H9 (cell line): ENCODE measurements at regions not wholly inside any gene's neighbourhood (a gene's known extent, or its start where the extent isn't known, plus 50 kb on each side); places are given as distances from the start of the nearest gene placed in this dataset.

Experiments
- DNase-seq: peaks from one replicate; pipeline ENCODE4 v3.0.0-alpha.2; 2017
- H2AFZ ChIP-seq: one replicate; pipeline ENCODE4 v1.6.1; 2013; ENCODE audit warnings: mild to moderate bottlenecking, low read length, control low read depth, moderate library complexity
- H2AK5ac ChIP-seq: 2 replicates; pipeline ENCODE4 v1.6.1; 2013; ENCODE audit warnings: low read length, control low read depth, mixed read lengths; ENCODE audit not compliant: insufficient read length
- H2BK120ac ChIP-seq: one replicate; pipeline ENCODE4 v1.6.1; 2013; ENCODE audit warnings: low read depth, mild to moderate bottlenecking, low read length, control low read depth, inconsistent platforms; ENCODE audit not compliant: poor library complexity, severe bottlenecking
- H2BK12ac ChIP-seq: 2 replicates; pipeline ENCODE4 v1.6.1; 2013; ENCODE audit warnings: low read length, control low read depth, mixed read lengths, low read depth; ENCODE audit not compliant: insufficient read length
- H2BK15ac ChIP-seq: 2 replicates; pipeline ENCODE4 v1.6.1; 2013; ENCODE audit warnings: low read depth, low read length, control low read depth
- H2BK20ac ChIP-seq: one replicate; pipeline ENCODE4 v1.6.1; 2013; ENCODE audit warnings: low read depth, mild to moderate bottlenecking, low read length, control low read depth, inconsistent platforms; ENCODE audit not compliant: poor library complexity, severe bottlenecking
- H2BK5ac ChIP-seq: 2 replicates; pipeline ENCODE4 v1.6.1; 2013; ENCODE audit warnings: low read length, control low read depth, mixed read lengths; ENCODE audit not compliant: insufficient read length
- H3K14ac ChIP-seq: 2 replicates; pipeline ENCODE4 v1.6.1; 2013; ENCODE audit warnings: low read length, control low read depth; ENCODE audit not compliant: insufficient read depth
- H3K18ac ChIP-seq: 2 replicates; pipeline ENCODE4 v1.6.1; 2013; ENCODE audit warnings: low read depth, mild to moderate bottlenecking, mixed read lengths, low read length, control low read depth; ENCODE audit not compliant: insufficient read length
- H3K23ac ChIP-seq: 2 replicates; pipeline ENCODE4 v1.6.1; 2013; ENCODE audit warnings: low read length, control low read depth, mixed read lengths, low read depth; ENCODE audit not compliant: insufficient read length
- H3K23me2 ChIP-seq: 2 replicates; pipeline ENCODE4 v1.6.1; 2013; ENCODE audit warnings: low read depth, mild to moderate bottlenecking, mixed read lengths, low read length, control low read depth; ENCODE audit not compliant: insufficient read length, poor library complexity, severe bottlenecking
- H3K27ac ChIP-seq: 2 replicates; pipeline ENCODE4 v1.5.1; 2013; ENCODE audit warnings: low read length, control low read depth, mixed read lengths, low read depth; ENCODE audit not compliant: insufficient read length
- H3K27me3 ChIP-seq: 2 replicates; pipeline ENCODE4 v1.6.1; 2013; ENCODE audit warnings: low read length, control low read depth, inconsistent platforms; ENCODE audit not compliant: insufficient read depth
- H3K4ac ChIP-seq: 2 replicates; pipeline ENCODE4 v1.6.1; 2013; ENCODE audit warnings: low read depth, mild to moderate bottlenecking, control low read depth, inconsistent platforms, low read length, moderate library complexity
- H3K4me1 ChIP-seq: 2 replicates; pipeline ENCODE4 v1.6.1; 2013; ENCODE audit warnings: low read length, control low read depth, inconsistent platforms; ENCODE audit not compliant: insufficient read depth
- H3K4me2 ChIP-seq: 2 replicates; pipeline ENCODE4 v1.6.1; 2013; ENCODE audit warnings: low read length, control low read depth, mixed read lengths; ENCODE audit not compliant: insufficient read length, insufficient read depth
- H3K56ac ChIP-seq: 2 replicates; pipeline ENCODE4 v1.6.1; 2013; ENCODE audit warnings: low read depth, mild to moderate bottlenecking, mixed read lengths, low read length, control low read depth; ENCODE audit not compliant: insufficient read length
- H3K79me1 ChIP-seq: 2 replicates; pipeline ENCODE4 v1.6.1; 2013; ENCODE audit warnings: low read depth, mild to moderate bottlenecking, moderate library complexity, low read length, control low read depth, inconsistent platforms; ENCODE audit not compliant: insufficient read depth, poor library complexity, severe bottlenecking
- H3K79me2 ChIP-seq: 2 replicates; pipeline ENCODE4 v1.6.1; 2013; ENCODE audit warnings: low read length, control low read depth, inconsistent platforms; ENCODE audit not compliant: insufficient read depth
- H3K9ac ChIP-seq: 2 replicates; pipeline ENCODE4 v1.6.1; 2013; ENCODE audit warnings: low read length, control low read depth, mixed read lengths; ENCODE audit not compliant: insufficient read length; ENCODE audit errors: extremely low read depth
- H3K9me3 ChIP-seq: one replicate; pipeline ENCODE4 v1.6.1; 2013; ENCODE audit warnings: low read depth, low read length, inconsistent platforms; ENCODE audit not compliant: control insufficient read depth
- H3T11ph ChIP-seq: one replicate; pipeline ENCODE4 v1.6.1; 2013; ENCODE audit warnings: mild to moderate bottlenecking, low read length, control low read depth, inconsistent platforms
- H4K20me1 ChIP-seq: one replicate; pipeline ENCODE4 v1.6.1; 2013; ENCODE audit not compliant: control insufficient read depth, insufficient read length, insufficient read depth
- H4K5ac ChIP-seq: 2 replicates; pipeline ENCODE4 v1.6.1; 2013; ENCODE audit warnings: low read depth, mild to moderate bottlenecking, mixed read lengths, low read length, control low read depth; ENCODE audit not compliant: insufficient read length
- H4K8ac ChIP-seq: replicated peaks from 2 replicates; pipeline ENCODE4 v1.6.1; 2013; ENCODE audit warnings: low read length, control low read depth, mixed read lengths, low read depth; ENCODE audit not compliant: insufficient read length
- H4K91ac ChIP-seq: 2 replicates; pipeline ENCODE4 v1.6.1; 2013; ENCODE audit warnings: low read depth, mild to moderate bottlenecking, moderate library complexity, mixed read lengths, low read length, control low read depth; ENCODE audit not compliant: insufficient read length
- H3K27ac Mint-ChIP-seq, 3 experiments: 2 replicates in 2 of 3; 3 replicates in 1 of 3; pipeline ENCODE4 v1.8.0; 2020 to 2021; ENCODE audit warnings: mixed read lengths in 3 of 3, mild to moderate bottlenecking in 1 of 3, moderate library complexity in 1 of 3
- H3K27me3 Mint-ChIP-seq: 2 replicates; pipeline ENCODE4 v1.8.0; 2021; ENCODE audit warnings: low read depth, mild to moderate bottlenecking, moderate library complexity, mixed read lengths
- H3K36me3 Mint-ChIP-seq, 3 experiments: 2 replicates in 2 of 3; 3 replicates in 1 of 3; pipeline ENCODE4 v1.8.0; 2020 to 2021; ENCODE audit warnings: low read depth in 3 of 3, mixed read lengths in 3 of 3; ENCODE audit not compliant: insufficient read depth in 1 of 3
- H3K4me1 Mint-ChIP-seq, 2 experiments: 2 replicates each; pipeline ENCODE4 v1.8.0; 2020; ENCODE audit warnings: mixed read lengths in 2 of 2
- H3K4me3 Mint-ChIP-seq, 2 experiments: 2 replicates in 1 of 2; 3 replicates in 1 of 2; pipeline ENCODE4 v1.8.0; 2020 to 2021; ENCODE audit warnings: mild to moderate bottlenecking in 2 of 2, mixed read lengths in 2 of 2, moderate library complexity in 1 of 2
- H3K9me3 Mint-ChIP-seq, 2 experiments: 2 replicates in 1 of 2; 3 replicates in 1 of 2; pipeline ENCODE4 v1.8.0; 2020; ENCODE audit warnings: mild to moderate bottlenecking in 2 of 2, mixed read lengths in 2 of 2, moderate library complexity in 1 of 2
- CTCF ChIP-seq: fragments of 200-600 bp; sonication (generic); conservative IDR thresholded peaks from 3 replicates; pipeline ENCODE4 v1.8.0; 2021; ENCODE audit warnings: antibody characterized with exemption, mild to moderate bottlenecking
- WGBS: extraction: QIAGEN DNeasy Blood & Tissue Kit; methylation state at CpG from one replicate; pipeline ENCODE4 v1.1.7; 2013; ENCODE audit warnings: missing lambda C conversion rate, low lambda C conversion rate, mixed read lengths; ENCODE audit not compliant: insufficient read length; ENCODE audit errors: extremely low coverage; 5-methylcytosine and 5-hydroxymethylcytosine counted together

GRCh38 chr2:12090590-12090989 is 344.2 kb downstream of the LPIN1 start:
- H2BK5ac ChIP-seq = no peak overlapping the region

More at GRCh38 chr2:12090590-12090989, 344.2 kb downstream of the LPIN1 start:
- Histone ChIP-seq H3K4me2 (no peak overlapping the region), H3K14ac (no peak overlapping the region), H3K23me2 (no peaks in the 10 kb centered on the region), H3K9me3 (no peaks in the 10 kb centered on the region), H3K27me3 (no peaks in the 10 kb centered on the region), H2AFZ (no peak overlapping the region), H2BK120ac (no peak overlapping the region), H4K8ac (no peak overlapping the region), H3K18ac (no peak overlapping the region), H2BK12ac (no peak overlapping the region), H3T11ph (no peak overlapping the region), H3K79me1 (no peaks in the 10 kb centered on the region), H4K91ac (no peak overlapping the region), H3K56ac (no peak overlapping the region), H4K20me1 (no peaks in the 10 kb centered on the region), H4K5ac (no peak overlapping the region), H3K4me1 (peaks cover 4% of the 10 kb centered on the region), H3K79me2 (no peaks in the 10 kb centered on the region), H3K27ac (no peak overlapping the region), H2AK5ac (no peak overlapping the region), H3K9ac (no peak overlapping the region), H3K4ac (no peak overlapping the region), H2BK20ac (no peak overlapping the region), H3K23ac (no peak overlapping the region), H2BK15ac (no peak overlapping the region)
- TF ChIP-seq CTCF = no peak
- H3K4me1 Mint-ChIP-seq = peaks cover 15 to 25% of the 10 kb centered on the region in 2 experiments
- H3K36me3 Mint-ChIP-seq = peaks cover 0 to 7% (median 4%) of the 10 kb centered on the region in 3 experiments; a peak in 5 of 7 replicates
- H3K9me3 Mint-ChIP-seq = peaks cover 0 to 4% of the 10 kb centered on the region in 2 experiments; a peak in 1 of 5 replicates
- no peak overlapping the region; a peak in 1 of 7 replicates for H3K27ac Mint-ChIP-seq
- no peaks in the 10 kb centered on the region for H3K27me3 Mint-ChIP-seq
- DNase-seq = no peak
- H3K4me3 Mint-ChIP-seq = no peak overlapping the region
- WGBS = no CpG with 5 or more reads among the region's 3 CpGs
